ENCODE measurements at regions not wholly inside any gene's neighbourhood (a gene's known extent, or its start where the extent isn't known, plus 50 kb on each side); places are given as distances from the start of the nearest gene placed in this dataset.
"Not testable (repeated sequence)": the region's sequence is repeated elsewhere in the genome, so short reads cannot be mapped to it uniquely, and the experiment has no call there.

GRCh38 chr2:51894584-51894983, 862.7 kb upstream of the NRXN1 start:
- DNase-seq (ENCODE audit: low spot score): not testable (repeated sequence)

GRCh38 chr2:51888120-51888519, 856.2 kb upstream of the NRXN1 start:
- no peak for DNase-seq (ENCODE audit: low spot score)

GRCh38 chr2:51881673-51882072, 849.7 kb upstream of the NRXN1 start:
- no peak for DNase-seq (ENCODE audit: low spot score)

GRCh38 chr2:51880153-51880552, 848.2 kb upstream of the NRXN1 start:
- no peak for DNase-seq (ENCODE audit: low spot score)

- no peak for DNase-seq (ENCODE audit: low spot score)
Measured at GRCh38 chr2:51866361-51866760, 834.4 kb upstream of the NRXN1 start.

GRCh38 chr2:51859260-51859659, 827.3 kb upstream of the NRXN1 start:
- DNase-seq (ENCODE audit: low spot score): no peak

- DNase-seq (ENCODE audit: low spot score): no peak
Measured at GRCh38 chr2:51855683-51856082, 823.8 kb upstream of the NRXN1 start.

GRCh38 chr2:51846796-51847195, 814.9 kb upstream of the NRXN1 start:
- no peak for DNase-seq (ENCODE audit: low spot score)

- no peak for DNase-seq (ENCODE audit: low spot score)
Measured at GRCh38 chr2:51846018-51846417, 814.1 kb upstream of the NRXN1 start.

- no peak for DNase-seq (ENCODE audit: low spot score)
Measured at GRCh38 chr2:51844596-51844995, 812.7 kb upstream of the NRXN1 start.

- DNase-seq (ENCODE audit: low spot score): no peak
Measured at GRCh38 chr2:51829477-51829876, 797.5 kb upstream of the NRXN1 start.

GRCh38 chr2:51825823-51826222, 793.9 kb upstream of the NRXN1 start:
- DNase-seq (ENCODE audit: low spot score): no peak

- no peak for DNase-seq (ENCODE audit: low spot score)
Measured at GRCh38 chr2:51813247-51813646, 781.3 kb upstream of the NRXN1 start.

GRCh38 chr2:51812138-51812866, 780.4 kb upstream of the NRXN1 start:
- DNase-seq (ENCODE audit: low spot score): no peak

GRCh38 chr2:51810197-51810596, 778.3 kb upstream of the NRXN1 start:
- no peak for DNase-seq (ENCODE audit: low spot score)

GRCh38 chr2:51807229-51807628, 775.3 kb upstream of the NRXN1 start:
- no peak for DNase-seq (ENCODE audit: low spot score)

- no peak for DNase-seq (ENCODE audit: low spot score)
Measured at GRCh38 chr2:51795248-51795888, 763.4 kb upstream of the NRXN1 start.

- no peak for DNase-seq (ENCODE audit: low spot score)
Measured at GRCh38 chr2:51791496-51791895, 759.6 kb upstream of the NRXN1 start.

- no peak for DNase-seq (ENCODE audit: low spot score)
Measured at GRCh38 chr2:51790854-51791253, 758.9 kb upstream of the NRXN1 start.

GRCh38 chr2:51789918-51790317, 758.0 kb upstream of the NRXN1 start:
- no peak for DNase-seq (ENCODE audit: low spot score)

GRCh38 chr2:51782921-51783765, 751.2 kb upstream of the NRXN1 start:
- no peak for DNase-seq (ENCODE audit: low spot score)

- no peak for DNase-seq (ENCODE audit: low spot score)
Measured at GRCh38 chr2:51781691-51782090, 749.8 kb upstream of the NRXN1 start.

- no peak for DNase-seq (ENCODE audit: low spot score)
Measured at GRCh38 chr2:51780353-51780752, 748.4 kb upstream of the NRXN1 start.
